ENCODE measurements at regions not wholly inside any gene's neighbourhood (a gene's known extent, or its start where the extent isn't known, plus 50 kb on each side); places are given as distances from the start of the nearest gene placed in this dataset.

DNA sequence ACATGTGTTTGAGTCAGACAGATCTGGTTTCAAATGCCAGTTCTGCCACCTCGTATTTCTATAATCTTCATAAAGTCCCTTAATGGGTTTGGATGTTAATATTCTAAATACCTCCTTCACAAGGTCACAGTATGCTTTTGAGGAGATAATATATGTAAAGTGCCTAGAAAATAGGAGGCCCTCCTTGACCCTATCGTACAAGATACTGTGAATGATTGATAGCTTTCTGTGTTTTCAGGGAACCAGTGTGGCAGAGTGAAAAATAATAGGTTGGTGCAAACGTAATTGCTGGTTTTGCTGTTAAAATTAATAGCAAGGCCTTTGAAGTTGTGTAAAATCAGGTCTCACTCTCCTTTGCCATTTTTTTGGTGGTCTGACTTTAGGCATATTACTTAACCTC is 77.5 kb upstream of the SCEL start:
- TF ChIP-seq CTCF (conservative IDR thresholded peaks at IDR 0.05) (no peak), ZFX (IDR thresholded peaks at IDR 0.05) (no peak)

Measured in C4-2B (cell line).